Mesendoderm (in vitro differentiated cells): ENCODE measurements at regions not wholly inside any gene's neighbourhood (a gene's known extent, or its start where the extent isn't known, plus 50 kb on each side); places are given as distances from the start of the nearest gene placed in this dataset.

Experiments used
- DNase-seq: peaks from one replicate; pipeline ENCODE4 v3.0.0; 2013
- H2AK5ac ChIP-seq: 2 replicates; pipeline ENCODE4 v1.6.1; 2013; ENCODE audit warnings: low read length, inconsistent platforms
- H2BK120ac ChIP-seq: 2 replicates; pipeline ENCODE4 v1.6.1; 2013; ENCODE audit warnings: low read depth, mild to moderate bottlenecking, low read length, moderate library complexity, mixed read lengths
- H2BK15ac ChIP-seq: replicated peaks from 2 replicates; pipeline ENCODE4 v1.6.1; 2013; ENCODE audit warnings: low read depth, mild to moderate bottlenecking, moderate library complexity
- H2BK5ac ChIP-seq: 2 replicates; pipeline ENCODE4 v1.6.1; 2013; ENCODE audit warnings: low read length, inconsistent platforms
- H3K18ac ChIP-seq: 2 replicates; pipeline ENCODE4 v1.6.1; 2013; ENCODE audit warnings: mild to moderate bottlenecking, low read length, mixed read lengths
- H3K23ac ChIP-seq: one replicate; pipeline ENCODE4 v1.6.1; 2013; ENCODE audit warnings: low read length
- H3K27ac ChIP-seq: 2 replicates; pipeline ENCODE4 v1.5.1; 2013; ENCODE audit warnings: low read depth, mild to moderate bottlenecking, inconsistent platforms, low read length, moderate library complexity
- H3K27me3 ChIP-seq: 2 replicates; pipeline ENCODE4 v1.6.1; 2013; ENCODE audit warnings: low read length, control low read depth, mild to moderate bottlenecking, inconsistent platforms; ENCODE audit not compliant: insufficient read depth, poor library complexity
- H3K36me3 ChIP-seq: 2 replicates; pipeline ENCODE4 v1.6.1; 2013; ENCODE audit warnings: low read length, inconsistent platforms; ENCODE audit not compliant: control insufficient read depth, insufficient read depth
- H3K4ac ChIP-seq: one replicate; pipeline ENCODE4 v1.6.1; 2013; ENCODE audit warnings: low read depth, mild to moderate bottlenecking, low read length, moderate library complexity
- H3K4me1 ChIP-seq: 2 replicates; pipeline ENCODE4 v1.6.1; 2013; ENCODE audit warnings: low read depth, low read length, inconsistent platforms; ENCODE audit not compliant: control insufficient read depth
- H3K4me2 ChIP-seq: 2 replicates; pipeline ENCODE4 v1.6.1; 2013; ENCODE audit warnings: low read length
- H3K4me3 ChIP-seq: 2 replicates; pipeline ENCODE4 v1.5.1; 2013; ENCODE audit warnings: mild to moderate bottlenecking, low read length
- H3K56ac ChIP-seq: one replicate; pipeline ENCODE4 v1.6.1; 2013; ENCODE audit warnings: low read length
- H3K79me1 ChIP-seq: 2 replicates; pipeline ENCODE4 v1.6.1; 2013; ENCODE audit warnings: low read length, inconsistent platforms
- H3K79me2 ChIP-seq: 2 replicates; pipeline ENCODE4 v1.6.1; 2013; ENCODE audit warnings: mild to moderate bottlenecking, low read length; ENCODE audit not compliant: control insufficient read depth, insufficient read depth
- H3K9ac ChIP-seq: 2 replicates; pipeline ENCODE4 v1.6.1; 2013; ENCODE audit warnings: low read length, inconsistent platforms
- H4K5ac ChIP-seq: one replicate; pipeline ENCODE4 v1.6.1; 2013; ENCODE audit warnings: low read length
- H4K8ac ChIP-seq: one replicate; pipeline ENCODE4 v1.6.1; 2013; ENCODE audit warnings: low read depth, mild to moderate bottlenecking, control low read depth, low read length, moderate library complexity
- WGBS: extraction: QIAGEN DNeasy Blood & Tissue Kit; methylation state at CpG from one replicate; pipeline ENCODE4 v1.1.7; 2013; ENCODE audit warnings: low lambda C conversion rate, missing lambda C conversion rate; ENCODE audit not compliant: insufficient coverage; ENCODE audit errors: extremely low coverage; 5-methylcytosine and 5-hydroxymethylcytosine counted together

- H2BK120ac ChIP-seq = no peak overlapping the region
- H2AK5ac ChIP-seq = no peak overlapping the region
- no peaks in the 10 kb centered on the region for H3K79me2 ChIP-seq
- no peak overlapping the region for H3K27ac ChIP-seq
- no peaks in the 10 kb centered on the region for H3K79me1 ChIP-seq
- H3K4ac ChIP-seq = no peak overlapping the region
- DNase-seq = peak; percentile 79
- no peak overlapping the region for H2BK5ac ChIP-seq
- WGBS = no CpG with 5 or more reads among the region's 1 CpG
- H3K4me3 ChIP-seq = no peak overlapping the region
- H3K27me3 ChIP-seq = no peaks in the 10 kb centered on the region
- H3K23ac ChIP-seq = no peak overlapping the region
- H3K18ac ChIP-seq = no peak overlapping the region
- H3K56ac ChIP-seq = no peak overlapping the region
- H4K5ac ChIP-seq = no peak overlapping the region
- H3K4me2 ChIP-seq = no peak overlapping the region
- no peaks in the 10 kb centered on the region for H3K36me3 ChIP-seq
- H4K8ac ChIP-seq = no peak overlapping the region
- H3K4me1 ChIP-seq = no peaks in the 10 kb centered on the region
- no peak overlapping the region for H2BK15ac ChIP-seq
- H3K9ac ChIP-seq = no peak overlapping the region
Observed at GRCh38 chr4:111941957-111942356, 203.3 kb upstream of the FAM241A start.

GRCh38 chr4:111943796-111944203 lies 201.5 kb upstream of the FAM241A start:
- Histone ChIP-seq H3K18ac (no peak overlapping the region), H3K56ac (no peak overlapping the region)

GRCh38 chr4:111945014-111945413 lies 200.2 kb upstream of the FAM241A start:
- Histone ChIP-seq H2AK5ac (no peak overlapping the region), H2BK15ac (no peak overlapping the region), H3K4me1 (no peaks in the 10 kb centered on the region), H3K18ac (no peak overlapping the region), H3K9ac (no peak overlapping the region), H3K4ac (no peak overlapping the region), H4K5ac (no peak overlapping the region), H3K27ac (no peak overlapping the region), H3K23ac (no peak overlapping the region), H2BK5ac (no peak overlapping the region), H3K79me2 (no peaks in the 10 kb centered on the region), H3K36me3 (no peaks in the 10 kb centered on the region), H3K79me1 (no peaks in the 10 kb centered on the region), H4K8ac (no peak overlapping the region), H3K4me3 (no peak overlapping the region), H3K56ac (no peak overlapping the region), H2BK120ac (no peak overlapping the region), H3K27me3 (no peaks in the 10 kb centered on the region), H3K4me2 (no peak overlapping the region)
- DNase-seq = peak; percentile 50
- WGBS = no CpG with 5 or more reads among the region's 1 CpG

More at GRCh38 chr4:111943796-111944203, 201.5 kb upstream of the FAM241A start:
- H3K4ac ChIP-seq = no peak overlapping the region
- no peak overlapping the region for H3K4me3 ChIP-seq
- no peaks in the 10 kb centered on the region for H3K79me1 ChIP-seq
- no peaks in the 10 kb centered on the region for H3K27me3 ChIP-seq
- no peak overlapping the region for H4K8ac ChIP-seq
- H4K5ac ChIP-seq = no peak overlapping the region
- no peak overlapping the region for H3K27ac ChIP-seq
- no peaks in the 10 kb centered on the region for H3K4me1 ChIP-seq
- no peak overlapping the region for H3K23ac ChIP-seq
- H2BK120ac ChIP-seq = no peak overlapping the region
- H3K79me2 ChIP-seq = no peaks in the 10 kb centered on the region
- no peaks in the 10 kb centered on the region for H3K36me3 ChIP-seq
- no peak overlapping the region for H3K9ac ChIP-seq
- H2BK15ac ChIP-seq = no peak overlapping the region
- H2AK5ac ChIP-seq = no peak overlapping the region
- no CpG with 5 or more reads among the region's 7 CpGs for WGBS
- H2BK5ac ChIP-seq = no peak overlapping the region
- H3K4me2 ChIP-seq = no peak overlapping the region
- peak; percentile 81 for DNase-seq

GRCh38 chr4:111946800-111947199 lies 198.5 kb upstream of the FAM241A start:
- WGBS = no CpG with 5 or more reads among the region's 2 CpGs
- H3K56ac ChIP-seq = no peak overlapping the region
- no peak overlapping the region for H3K9ac ChIP-seq

GRCh38 chr4:111952688-111953087 lies 192.6 kb upstream of the FAM241A start:
- Histone ChIP-seq H3K79me2 (no peaks in the 10 kb centered on the region), H3K79me1 (no peaks in the 10 kb centered on the region), H3K27me3 (no peaks in the 10 kb centered on the region), H3K4me1 (no peaks in the 10 kb centered on the region), H3K27ac (no peak overlapping the region), H3K36me3 (no peaks in the 10 kb centered on the region), H4K5ac (no peak overlapping the region), H2AK5ac (no peak overlapping the region), H3K18ac (no peak overlapping the region), H4K8ac (no peak overlapping the region), H3K56ac (no peak overlapping the region), H2BK15ac (no peak overlapping the region), H3K4me3 (no peak overlapping the region), H2BK5ac (no peak overlapping the region), H3K9ac (no peak overlapping the region), H2BK120ac (no peak overlapping the region), H3K4me2 (no peak overlapping the region), H3K4ac (no peak overlapping the region), H3K23ac (no peak overlapping the region)
- DNase-seq = no peak

More at GRCh38 chr4:111946800-111947199, 198.5 kb upstream of the FAM241A start:
- Histone ChIP-seq H2BK5ac (no peak overlapping the region), H2AK5ac (no peak overlapping the region), H2BK120ac (no peak overlapping the region), H3K79me2 (no peaks in the 10 kb centered on the region), H3K4me1 (no peaks in the 10 kb centered on the region), H4K5ac (no peak overlapping the region), H3K4ac (no peak overlapping the region), H3K27ac (no peak overlapping the region), H3K18ac (no peak overlapping the region), H3K4me2 (no peak overlapping the region), H3K79me1 (no peaks in the 10 kb centered on the region), H3K4me3 (no peak overlapping the region), H3K36me3 (no peaks in the 10 kb centered on the region), H2BK15ac (no peak overlapping the region), H3K27me3 (no peaks in the 10 kb centered on the region), H3K23ac (no peak overlapping the region), H4K8ac (no peak overlapping the region)
- DNase-seq = no peak

- no peaks in the 10 kb centered on the region for H3K79me1 ChIP-seq
- no CpG with 5 or more reads among the region's 1 CpG for WGBS
Observed at GRCh38 chr4:111954550-111954949, 190.7 kb upstream of the FAM241A start.

More at GRCh38 chr4:111954550-111954949, 190.7 kb upstream of the FAM241A start:
- no peak overlapping the region for H3K56ac ChIP-seq
- H2BK120ac ChIP-seq = no peak overlapping the region
- no peak overlapping the region for H3K27ac ChIP-seq
- no peak overlapping the region for H3K9ac ChIP-seq
- no peak overlapping the region for H2BK5ac ChIP-seq
- no peak overlapping the region for H3K4me2 ChIP-seq
- H2BK15ac ChIP-seq = no peak overlapping the region
- no peaks in the 10 kb centered on the region for H3K79me2 ChIP-seq
- no peaks in the 10 kb centered on the region for H3K4me1 ChIP-seq
- H4K8ac ChIP-seq = no peak overlapping the region
- no peak overlapping the region for H4K5ac ChIP-seq
- H2AK5ac ChIP-seq = no peak overlapping the region
- H3K18ac ChIP-seq = no peak overlapping the region
- no peaks in the 10 kb centered on the region for H3K27me3 ChIP-seq
- no peaks in the 10 kb centered on the region for H3K36me3 ChIP-seq
- peak; percentile 23 for DNase-seq
- H3K4ac ChIP-seq = no peak overlapping the region
- no peak overlapping the region for H3K4me3 ChIP-seq
- H3K23ac ChIP-seq = no peak overlapping the region
